HCT116 (cell line): ENCODE measurements at regions not wholly inside any gene's neighbourhood (a gene's known extent, or its start where the extent isn't known, plus 50 kb on each side); places are given as distances from the start of the nearest gene placed in this dataset.

ENCODE experiments used
- CTCF ChIP-seq, 3 experiments: fragments of 200-600 bp in 1 of 3; sonication (generic) in 1 of 3; IDR thresholded peaks in 2 of 3; conservative IDR thresholded peaks in 1 of 3; 2 replicates each; pipeline ENCODE4 v1.5.1; 2012 to 2017; ENCODE audit warnings: low read depth in 2 of 3, low read length in 2 of 3, antibody characterized with exemption in 1 of 3, borderline replicate concordance in 1 of 3, control low read depth in 1 of 3, mild to moderate bottlenecking in 1 of 3, mixed read lengths in 1 of 3, mixed run types in 1 of 3, moderate library complexity in 1 of 3; ENCODE audit not compliant: insufficient read depth in 1 of 3
- ELF1 ChIP-seq: IDR thresholded peaks from 2 replicates; pipeline ENCODE4 v1.6.1; 2012; ENCODE audit warnings: low read depth, borderline replicate concordance
- EZH2 ChIP-seq: fragments of 200-600 bp; sonication (generic); IDR thresholded peaks from 2 replicates; pipeline ENCODE4 v1.6.1; 2017; ENCODE audit warnings: antibody characterized with exemption, mixed run types
- EZH2phosphoT487 ChIP-seq: fragments of 200-600 bp; IDR thresholded peaks from 2 replicates; pipeline ENCODE4 v1.6.1; 2018; ENCODE audit warnings: antibody characterized with exemption, borderline replicate concordance
- JUND ChIP-seq: IDR thresholded peaks from 2 replicates; pipeline ENCODE4 v1.6.1; 2012
- MAX ChIP-seq: IDR thresholded peaks from 2 replicates; pipeline ENCODE4 v1.6.1; 2012
- POLR2A ChIP-seq: IDR thresholded peaks from 2 replicates; pipeline ENCODE4 v1.7.0; 2011; ENCODE audit warnings: borderline replicate concordance; ENCODE audit not compliant: insufficient read depth, insufficient read length; ENCODE audit errors: extremely low read depth
- POLR2AphosphoS5 ChIP-seq: IDR thresholded peaks from 2 replicates; pipeline ENCODE4 v1.6.1; 2011; ENCODE audit warnings: mild to moderate bottlenecking, low read depth, low read length, moderate library complexity
- RAD21 ChIP-seq: IDR thresholded peaks from 2 replicates; pipeline ENCODE4 v1.6.1; 2012; ENCODE audit warnings: low read depth, mild to moderate bottlenecking
- SIN3A ChIP-seq: IDR thresholded peaks from 2 replicates; pipeline ENCODE4 v1.6.1; 2012; ENCODE audit warnings: low read depth
- TCF7L2 ChIP-seq: IDR thresholded peaks from 2 replicates; pipeline ENCODE4 v1.7.0; 2011; ENCODE audit warnings: borderline replicate concordance, inconsistent platforms; ENCODE audit not compliant: insufficient read depth, insufficient read length; ENCODE audit errors: extremely low read depth
- ZNF274 ChIP-seq: fragments of 200-500 bp; sonication (Bioruptor generic); IDR thresholded peaks from 2 replicates; pipeline ENCODE4 v1.6.1; 2014; ENCODE audit warnings: mild to moderate bottlenecking, low read depth, low read length, inconsistent platforms

DNA sequence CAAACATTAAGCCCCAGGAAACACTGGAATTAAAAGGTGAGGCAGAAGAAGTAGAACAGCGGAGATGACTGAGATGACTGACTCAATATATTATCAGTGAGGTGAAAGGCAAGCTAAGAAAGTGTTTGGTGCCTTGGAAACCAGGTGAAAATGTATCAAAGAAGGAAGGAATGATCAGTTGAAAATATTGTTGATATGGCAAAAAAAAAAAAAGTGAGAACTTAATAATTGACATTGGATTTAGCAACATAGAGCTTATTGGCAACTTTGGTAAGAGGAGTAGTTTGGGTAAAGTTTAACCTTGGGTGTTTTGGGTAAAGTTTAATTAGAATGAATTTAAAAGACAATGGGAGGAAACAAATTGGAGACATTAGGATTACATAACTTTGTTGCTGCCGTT is 127.7 kb upstream of the MYOCD start:
- TF ChIP-seq EZH2 = no peak
- no peak for TF ChIP-seq CTCF (IDR thresholded peaks at IDR 0.05 in 2 of 3, conservative IDR thresholded peaks at IDR 0.05 in 1 of 3; ENCODE audit: borderline replicate concordance in 1 of 3, insufficient read depth in 1 of 3, low read depth in 2 of 3, low read length in 2 of 3)
- TF ChIP-seq POLR2AphosphoS5 = no peak
- TF ChIP-seq JUND = no peak
- no peak for TF ChIP-seq ZNF274
- no peak for TF ChIP-seq POLR2A
- TF ChIP-seq MAX = no peak
- TF ChIP-seq SIN3A = no peak
- TF ChIP-seq TCF7L2 = no peak
- no peak for TF ChIP-seq RAD21
- no peak for TF ChIP-seq EZH2phosphoT487
- no peak for TF ChIP-seq ELF1
